OCI-LY3 (cell line): ENCODE measurements at regions not wholly inside any gene's neighbourhood (a gene's known extent, or its start where the extent isn't known, plus 50 kb on each side); places are given as distances from the start of the nearest gene placed in this dataset.

Experiments used
- EZH2phosphoT487 ChIP-seq: fragments of 200-600 bp; shearing (Covaris generic); IDR thresholded peaks from 2 replicates; pipeline ENCODE4 v1.6.1; 2018; ENCODE audit warnings: antibody characterized with exemption, mixed run types, low read depth
- TF ChIP-seq, protein P1 (sequence below): fragments of 200-600, 300-600 bp; sonication (generic); IDR thresholded peaks from 2 replicates; pipeline ENCODE4 v1.5.1; 2014; ENCODE audit warnings: antibody characterized with exemption, low read length, low read depth

DNA sequence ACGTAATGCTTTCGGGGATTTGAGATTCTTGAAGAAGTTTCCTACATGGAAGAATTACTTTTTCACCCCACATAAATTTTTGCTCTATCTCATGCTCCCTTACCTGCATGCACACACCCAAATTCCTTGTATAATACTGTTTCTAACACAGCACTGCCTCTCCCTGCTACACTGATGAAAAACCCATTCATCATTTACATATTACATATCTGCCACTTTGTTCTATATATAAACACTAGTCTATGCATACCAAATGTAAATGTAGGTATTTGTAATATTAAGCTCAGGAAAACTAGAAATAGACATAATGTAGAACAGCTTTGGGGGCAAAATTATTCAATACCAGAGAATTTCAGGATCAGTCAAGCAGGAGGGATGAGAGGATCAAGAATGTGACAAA lies 182.6 kb upstream of the SEMA6D start:
- TF ChIP-seq, protein P1, sequence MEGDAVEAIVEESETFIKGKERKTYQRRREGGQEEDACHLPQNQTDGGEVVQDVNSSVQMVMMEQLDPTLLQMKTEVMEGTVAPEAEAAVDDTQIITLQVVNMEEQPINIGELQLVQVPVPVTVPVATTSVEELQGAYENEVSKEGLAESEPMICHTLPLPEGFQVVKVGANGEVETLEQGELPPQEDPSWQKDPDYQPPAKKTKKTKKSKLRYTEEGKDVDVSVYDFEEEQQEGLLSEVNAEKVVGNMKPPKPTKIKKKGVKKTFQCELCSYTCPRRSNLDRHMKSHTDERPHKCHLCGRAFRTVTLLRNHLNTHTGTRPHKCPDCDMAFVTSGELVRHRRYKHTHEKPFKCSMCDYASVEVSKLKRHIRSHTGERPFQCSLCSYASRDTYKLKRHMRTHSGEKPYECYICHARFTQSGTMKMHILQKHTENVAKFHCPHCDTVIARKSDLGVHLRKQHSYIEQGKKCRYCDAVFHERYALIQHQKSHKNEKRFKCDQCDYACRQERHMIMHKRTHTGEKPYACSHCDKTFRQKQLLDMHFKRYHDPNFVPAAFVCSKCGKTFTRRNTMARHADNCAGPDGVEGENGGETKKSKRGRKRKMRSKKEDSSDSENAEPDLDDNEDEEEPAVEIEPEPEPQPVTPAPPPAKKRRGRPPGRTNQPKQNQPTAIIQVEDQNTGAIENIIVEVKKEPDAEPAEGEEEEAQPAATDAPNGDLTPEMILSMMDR, result no peak
- no peak for TF ChIP-seq EZH2phosphoT487
